GM12892 (cell line): ENCODE measurements at regions not wholly inside any gene's neighbourhood (a gene's known extent, or its start where the extent isn't known, plus 50 kb on each side); places are given as distances from the start of the nearest gene placed in this dataset.

Experiments used
- POLR2A ChIP-seq: IDR thresholded peaks from 2 replicates; pipeline ENCODE4 v1.6.1; 2011; ENCODE audit warnings: low read depth, low read length, control low read depth
- POLR2AphosphoS5 ChIP-seq: IDR thresholded peaks from 2 replicates; pipeline ENCODE4 v1.6.1; 2011; ENCODE audit warnings: low read depth, low read length, control low read depth
- TAF1 ChIP-seq: IDR thresholded peaks from 2 replicates; pipeline ENCODE4 v1.6.1; 2011; ENCODE audit warnings: low read depth, mild to moderate bottlenecking, control low read depth, low read length, borderline replicate concordance

- TF ChIP-seq POLR2A (no peak), POLR2AphosphoS5 (no peak), TAF1 (no peak)
Observed at GRCh38 chr2:147688242-147688641, 156.6 kb upstream of the ACVR2A start.
